Pancreas (tissue), 10 donors: ENCODE measurements at regions not wholly inside any gene's neighbourhood (a gene's known extent, or its start where the extent isn't known, plus 50 kb on each side); places are given as distances from the start of the nearest gene placed in this dataset.
A peak's percentile ranks its signal among the peaks of the same experiment; 100 is the strongest.

Source experiments
- ATAC-seq, 4 donors: fragments of 200-7000 bp; cut with Tn5 transposase; one replicate each; pipeline versions ENCODE4 v1.8.0 to v1.9.1; 2020; ENCODE audit warnings: mild to moderate bottlenecking in 4 of 4, moderate library complexity in 4 of 4
- DNase-seq, 6 donors: peaks; one replicate each; pipeline ENCODE4 v3.0.0-alpha.2; 2020
- FAIRE-seq: peaks from 2 replicates; lab custom pipeline; 2012; peaks lifted over from hg19 to GRCh38; lab: Jason Lieb, UNC
- H3K27ac ChIP-seq, 4 donors: fragments of 200-600 bp; sonication (generic); 1 replicate in 3 of 4; 2 replicates in 1 of 4; pipeline versions ENCODE4 v1.5.0 to v1.8.0; 2020
- H3K27me3 ChIP-seq, 4 donors: fragments of 200-600 bp; one replicate each; pipeline ENCODE4 v1.8.0; 2021
- H3K36me3 ChIP-seq, 3 donors: fragments of 200-600 bp; sonication (generic) in 1 of 3; one replicate each; pipeline versions ENCODE4 v1.5.0 to v1.8.0; 2020 to 2021
- H3K4me1 ChIP-seq, 3 donors: fragments of 200-600 bp; one replicate each; pipeline ENCODE4 v1.8.0; 2021
- H3K4me3 ChIP-seq, 4 donors: fragments of 200-600 bp; sonication (generic) in 2 of 4; one replicate each; pipeline versions ENCODE4 v1.5.0 to v1.8.0; 2020 to 2021
- H3K9me3 ChIP-seq, 4 donors: fragments of 200-600 bp; one replicate each; pipeline ENCODE4 v1.8.0; 2021
- CTCF ChIP-seq, 4 donors: fragments of 200-600 bp; sonication (generic) in 3 of 4; IDR thresholded peaks; one replicate each; pipeline versions ENCODE4 v1.5.0 to v1.8.0; 2021; ENCODE audit warnings: antibody characterized with exemption in 4 of 4
- WGBS, 2 donors: extraction: QIAGEN DNeasy Blood & Tissue Kit; methylation state at CpG; one replicate each; pipeline ENCODE4 v1.1.7; 2013; 5-methylcytosine and 5-hydroxymethylcytosine counted together
- intact Hi-C, 3 donors: fragments of 100-400 bp; cut with DNase I; formaldehyde crosslinking; loops; one replicate each; pipeline versions ENCODE4 v1.11.1 to v1.14.2; 2022
- donor health status: healthy with polysubstance abuse.
- donor health status: DM: no; HTN: no; CAD: no; lungs with moderate emphysema.
- donor health status: DM: no; HTN: no; CAD: no.
- donor health status: control.
- donor health status: control.
- donor health status: Bipolar disorder and iron deficiency.
- donor health status: DM: yes; HTN: yes; CAD: no.
- donor health status: DM: no; HTN: no; CAD: no.
- donor health status: DM: no; HTN: no; CAD: no.
- donor health status: DM: yes; HTN: yes; CAD: no.

DNA sequence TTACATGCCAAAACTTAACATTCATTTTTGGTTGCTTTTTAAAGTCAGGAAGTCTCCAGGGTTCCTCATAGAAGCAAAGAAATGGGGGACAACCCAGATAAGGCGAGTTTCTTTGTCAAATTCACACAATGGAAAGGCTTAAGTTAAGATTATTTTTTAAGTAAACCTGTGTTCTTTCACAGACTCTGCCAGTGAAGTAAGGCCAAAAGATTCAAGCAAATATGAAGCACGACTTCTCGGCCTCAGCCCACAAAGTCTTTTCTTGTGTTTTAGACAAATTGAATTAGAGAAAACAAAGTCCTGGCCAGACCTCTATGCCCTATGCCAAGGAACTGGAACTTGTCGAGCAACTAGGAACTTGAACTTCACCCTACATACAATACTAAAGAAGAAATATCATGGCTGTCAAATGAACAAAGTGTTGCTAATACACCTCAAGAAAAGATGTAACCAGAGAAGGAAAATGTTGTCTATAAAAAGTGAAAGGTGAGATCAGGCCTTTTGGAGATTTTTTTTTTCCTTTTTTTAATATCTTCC is 540.0 kb upstream of the JARID2 start:
- intact Hi-C loops, result no loop called here
- 36 to 52% methylated on average over 4 of the region's 4 CpGs for WGBS, 2 donors
- H3K4me3 ChIP-seq, result no peak overlapping the region
- H3K9me3 ChIP-seq, result no peaks in the 10 kb centered on the region
- ATAC-seq (no peak), FAIRE-seq (no peak), DNase-seq (no peak)
- no peak for TF ChIP-seq CTCF (IDR thresholded peaks at IDR 0.05)
- H3K27me3 ChIP-seq, result no peaks in the 10 kb centered on the region
- no peaks in the 10 kb centered on the region for H3K36me3 ChIP-seq
- no peak overlapping the region for H3K27ac ChIP-seq
- no peaks in the 10 kb centered on the region for H3K4me1 ChIP-seq

DNA sequence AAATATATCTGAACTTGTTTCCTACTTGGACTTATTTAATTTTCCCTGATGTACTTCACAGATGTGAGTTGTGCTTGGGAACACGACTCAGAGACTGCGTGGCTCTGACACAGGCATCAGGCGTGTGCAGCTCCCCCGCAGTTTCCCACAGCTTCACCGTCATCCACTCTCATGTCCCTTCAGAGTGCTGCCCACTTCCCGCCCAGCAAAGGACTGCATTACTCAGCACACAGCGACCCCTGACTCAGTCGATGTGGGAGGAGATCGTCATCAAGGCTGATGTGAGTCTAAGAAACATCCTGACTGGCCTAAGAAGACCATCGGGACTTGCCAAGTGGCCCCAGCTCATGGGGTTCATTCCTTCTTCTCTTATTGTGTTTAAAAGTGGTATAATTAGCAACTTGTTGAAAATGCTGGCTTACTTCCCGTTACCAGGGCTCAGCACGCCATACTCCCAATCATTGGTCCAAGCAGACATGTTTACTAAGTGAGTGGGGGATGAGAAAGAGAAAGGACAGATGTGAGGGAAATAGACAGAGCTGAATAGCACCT is 539.4 kb upstream of the JARID2 start:
- no peak overlapping the region for H3K4me3 ChIP-seq
- no peaks in the 10 kb centered on the region for H3K9me3 ChIP-seq
- DNase-seq (peak in 2 of 6 donors; percentile 9 to 32), FAIRE-seq (no peak), ATAC-seq (peak in 3 of 4 donors; percentile 46 to 76 (median 59))
- no peak for TF ChIP-seq CTCF (IDR thresholded peaks at IDR 0.05)
- 79 to 80% methylated on average over 12 of the region's 12 CpGs for WGBS, 2 donors
- no peaks in the 10 kb centered on the region for H3K4me1 ChIP-seq
- no peaks in the 10 kb centered on the region for H3K27me3 ChIP-seq
- peak overlapping the region in 1 of 4 donors; percentile 8 for H3K27ac ChIP-seq
- intact Hi-C loops, result no loop called here
- H3K36me3 ChIP-seq, result no peaks in the 10 kb centered on the region

GRCh38 chr6:14707276-14707675 is 538.6 kb upstream of the JARID2 start:
- H3K27ac ChIP-seq, result peak overlapping the region in 1 of 4 donors; percentile 8
- no peak for TF ChIP-seq CTCF (IDR thresholded peaks at IDR 0.05)
- H3K36me3 ChIP-seq, result no peaks in the 10 kb centered on the region
- no peak overlapping the region for H3K4me3 ChIP-seq
- H3K9me3 ChIP-seq, result no peaks in the 10 kb centered on the region
- intact Hi-C loops, result no loop called here
- no peaks in the 10 kb centered on the region for H3K27me3 ChIP-seq
- FAIRE-seq, result no peak
- no peak for ATAC-seq
- DNase-seq, result no peak
- no peaks in the 10 kb centered on the region for H3K4me1 ChIP-seq

DNA sequence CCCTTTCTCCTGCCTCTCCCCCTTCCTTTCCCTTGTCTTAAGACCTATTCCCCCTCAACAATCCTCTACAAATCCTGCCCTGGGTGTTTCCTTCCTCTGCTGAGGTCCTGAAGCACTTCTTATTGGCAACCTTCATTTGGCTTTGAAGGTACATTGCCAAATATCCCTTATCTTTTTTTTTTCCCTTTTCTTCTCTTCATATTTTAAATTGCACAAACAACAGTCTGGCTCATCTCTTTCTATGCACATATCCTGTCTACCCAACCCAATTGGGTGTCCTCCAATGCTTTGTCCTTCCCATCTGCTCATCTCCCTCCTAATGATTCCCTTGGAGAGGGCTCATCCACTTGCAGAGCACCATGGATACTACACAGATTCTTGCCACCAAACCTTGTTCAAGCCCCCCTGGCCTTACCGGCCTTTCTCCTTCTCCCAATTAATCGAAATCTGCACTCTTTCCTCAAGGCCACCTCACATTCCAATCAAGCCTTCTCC is 537.9 kb upstream of the JARID2 start:
- H3K27me3 ChIP-seq, result no peaks in the 10 kb centered on the region
- ATAC-seq, result no peak
- no peaks in the 10 kb centered on the region for H3K4me1 ChIP-seq
- WGBS, 2 donors, result 61 to 77% methylated on average over 2 of the region's 2 CpGs
- no peak overlapping the region for H3K4me3 ChIP-seq
- intact Hi-C loops, result no loop called here
- DNase-seq, result no peak
- H3K36me3 ChIP-seq, result no peaks in the 10 kb centered on the region
- no peaks in the 10 kb centered on the region for H3K9me3 ChIP-seq
- TF ChIP-seq CTCF (IDR thresholded peaks at IDR 0.05), result no peak
- no peak overlapping the region for H3K27ac ChIP-seq
- FAIRE-seq, result no peak

- WGBS, 2 donors, result 84 to 91% methylated on average over 12 of the region's 12 CpGs
- Histone ChIP-seq H3K27me3 (no peaks in the 10 kb centered on the region), H3K4me1 (no peaks in the 10 kb centered on the region), H3K9me3 (no peaks in the 10 kb centered on the region), H3K36me3 (no peaks in the 10 kb centered on the region), H3K4me3 (no peak overlapping the region), H3K27ac (no peak overlapping the region)
- intact Hi-C loops, result no loop called here
- TF ChIP-seq CTCF (IDR thresholded peaks at IDR 0.05), result no peak
- FAIRE-seq (no peak), ATAC-seq (no peak), DNase-seq (no peak)
Measured at GRCh38 chr6:14709066-14709670, 536.7 kb upstream of the JARID2 start.
